Mammary epithelial cell (primary cell): ENCODE measurements at regions not wholly inside any gene's neighbourhood (a gene's known extent, or its start where the extent isn't known, plus 50 kb on each side); places are given as distances from the start of the nearest gene placed in this dataset.

Experiments used
- EZH2 ChIP-seq: IDR thresholded peaks from 2 replicates; pipeline ENCODE4 v1.6.1; 2012; ENCODE audit warnings: low read length, inconsistent platforms, borderline replicate concordance
- TF ChIP-seq, protein P1 (sequence below), 2 donors: IDR thresholded peaks in 1 of 2; conservative IDR thresholded peaks in 1 of 2; 2 replicates each; pipeline ENCODE4 v1.5.1; 2011 to 2012; ENCODE audit warnings: inconsistent platforms in 2 of 2, low read length in 2 of 2, mild to moderate bottlenecking in 2 of 2, control low read depth in 1 of 2, low read depth in 1 of 2; ENCODE audit not compliant: insufficient read depth in 1 of 2; ENCODE audit errors: extremely low read depth in 1 of 2

GRCh38 chr21:24200052-24200451, 1407.2 kb downstream of the MRPL39 start:
- TF ChIP-seq, protein P1, sequence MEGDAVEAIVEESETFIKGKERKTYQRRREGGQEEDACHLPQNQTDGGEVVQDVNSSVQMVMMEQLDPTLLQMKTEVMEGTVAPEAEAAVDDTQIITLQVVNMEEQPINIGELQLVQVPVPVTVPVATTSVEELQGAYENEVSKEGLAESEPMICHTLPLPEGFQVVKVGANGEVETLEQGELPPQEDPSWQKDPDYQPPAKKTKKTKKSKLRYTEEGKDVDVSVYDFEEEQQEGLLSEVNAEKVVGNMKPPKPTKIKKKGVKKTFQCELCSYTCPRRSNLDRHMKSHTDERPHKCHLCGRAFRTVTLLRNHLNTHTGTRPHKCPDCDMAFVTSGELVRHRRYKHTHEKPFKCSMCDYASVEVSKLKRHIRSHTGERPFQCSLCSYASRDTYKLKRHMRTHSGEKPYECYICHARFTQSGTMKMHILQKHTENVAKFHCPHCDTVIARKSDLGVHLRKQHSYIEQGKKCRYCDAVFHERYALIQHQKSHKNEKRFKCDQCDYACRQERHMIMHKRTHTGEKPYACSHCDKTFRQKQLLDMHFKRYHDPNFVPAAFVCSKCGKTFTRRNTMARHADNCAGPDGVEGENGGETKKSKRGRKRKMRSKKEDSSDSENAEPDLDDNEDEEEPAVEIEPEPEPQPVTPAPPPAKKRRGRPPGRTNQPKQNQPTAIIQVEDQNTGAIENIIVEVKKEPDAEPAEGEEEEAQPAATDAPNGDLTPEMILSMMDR (conservative IDR thresholded peaks at IDR 0.05 in 1 of 2, IDR thresholded peaks at IDR 0.05 in 1 of 2; ENCODE audit: extremely low read depth in 1 of 2, insufficient read depth in 1 of 2, low read depth in 1 of 2, low read length in 2 of 2) = no peak
- TF ChIP-seq EZH2 = no peak
